ENCODE measurements at regions not wholly inside any gene's neighbourhood (a gene's known extent, or its start where the extent isn't known, plus 50 kb on each side); places are given as distances from the start of the nearest gene placed in this dataset.

- no peak for TF ChIP-seq POLR2A (IDR thresholded peaks at IDR 0.05)
- no peak for TF ChIP-seq CTCF (IDR thresholded peaks at IDR 0.05)
- no peak overlapping the region for H3K4me3 ChIP-seq (ENCODE audit: low read depth, poor library complexity, severe bottlenecking)
- no peak for DNase-seq (ENCODE audit: low spot score in 2 of 2)
- intact Hi-C loops (cut with DNase I; ENCODE audit: low total_unique reads) = no loop called here
- WGBS, 2 donors = 93 to 96% methylated on average over 2 of the region's 2 CpGs
Observed at GRCh38 chr15:47356297-47356696, 361.0 kb upstream of the SEMA6D start.

GRCh38 chr15:47358876-47359275 is 358.4 kb upstream of the SEMA6D start:
- no peak for TF ChIP-seq CTCF (IDR thresholded peaks at IDR 0.05)
- no peak for TF ChIP-seq POLR2A (IDR thresholded peaks at IDR 0.05)
- DNase-seq (ENCODE audit: low spot score in 2 of 2) = no peak
- H3K4me3 ChIP-seq (ENCODE audit: low read depth, poor library complexity, severe bottlenecking) = no peak overlapping the region
- intact Hi-C loops (cut with DNase I; ENCODE audit: low total_unique reads) = no loop called here
- WGBS, 2 donors = 32 to 66% methylated on average over 2 of the region's 2 CpGs

GRCh38 chr15:47360305-47360704 is 357.0 kb upstream of the SEMA6D start:
- intact Hi-C loops (cut with DNase I; ENCODE audit: low total_unique reads) = no loop called here
- no peak overlapping the region for H3K4me3 ChIP-seq (ENCODE audit: low read depth, poor library complexity, severe bottlenecking)
- TF ChIP-seq CTCF (IDR thresholded peaks at IDR 0.05) (no peak), POLR2A (IDR thresholded peaks at IDR 0.05) (no peak)
- DNase-seq (ENCODE audit: low spot score in 2 of 2) = no peak

GRCh38 chr15:47362118-47362905 is 355.0 kb upstream of the SEMA6D start:
- no peak overlapping the region for H3K4me3 ChIP-seq (ENCODE audit: low read depth, poor library complexity, severe bottlenecking)
- WGBS, 2 donors = 90 to 91% methylated on average over 8 of the region's 8 CpGs
- TF ChIP-seq CTCF (IDR thresholded peaks at IDR 0.05) (no peak), POLR2A (IDR thresholded peaks at IDR 0.05) (no peak)
- DNase-seq (ENCODE audit: low spot score in 2 of 2) = no peak
- intact Hi-C loops (cut with DNase I; ENCODE audit: low total_unique reads) = no loop called here

GRCh38 chr15:47363653-47364052 is 353.7 kb upstream of the SEMA6D start:
- H3K4me3 ChIP-seq (ENCODE audit: low read depth, poor library complexity, severe bottlenecking) = no peak overlapping the region
- intact Hi-C loops (cut with DNase I; ENCODE audit: low total_unique reads) = no loop called here
- TF ChIP-seq POLR2A (IDR thresholded peaks at IDR 0.05) (no peak), CTCF (IDR thresholded peaks at IDR 0.05) (no peak)
- 68 to 78% methylated on average over 5 of the region's 5 CpGs for WGBS, 2 donors
- DNase-seq (ENCODE audit: low spot score in 2 of 2) = no peak

Data from lower leg skin (tissue), 4 donors.